Testis (tissue), 2 donors: ENCODE measurements at regions not wholly inside any gene's neighbourhood (a gene's known extent, or its start where the extent isn't known, plus 50 kb on each side); places are given as distances from the start of the nearest gene placed in this dataset.

Source experiments
- DNase-seq: peaks from one replicate; pipeline ENCODE4 v3.0.0-alpha.2; 2019
- H3K27ac ChIP-seq, 2 donors: fragments of 200-600 bp; sonication (generic); one replicate each; pipeline ENCODE4 v1.5.1; 2019
- H3K27me3 ChIP-seq: fragments of 200-600 bp; sonication (generic); one replicate; pipeline ENCODE4 v1.5.1; 2019
- H3K36me3 ChIP-seq: fragments of 200-600 bp; sonication (generic); one replicate; pipeline ENCODE4 v1.5.1; 2017; ENCODE audit warnings: low read depth; ENCODE audit errors: missing control alignments
- H3K4me1 ChIP-seq: fragments of 200-600 bp; sonication (generic); one replicate; pipeline ENCODE4 v1.5.1; 2019
- H3K4me3 ChIP-seq, 2 donors: fragments of 200-600 bp; sonication (generic); one replicate each; pipeline ENCODE4 v1.5.1; 2017 to 2019
- H3K9me3 ChIP-seq: fragments of 200-600 bp; sonication (generic); one replicate; pipeline ENCODE4 v1.5.1; 2017
- POLR2A ChIP-seq: fragments of 450-650 bp; IDR thresholded peaks from one replicate; pipeline ENCODE4 v1.6.1; 2017; ENCODE audit warnings: antibody characterized with exemption, mild to moderate bottlenecking, moderate library complexity
- WGBS, 2 donors: methylation state at CpG; one replicate each; pipeline ENCODE4 v1.1.5; 2018; 5-methylcytosine and 5-hydroxymethylcytosine counted together
- intact Hi-C: fragments of 100-400 bp; cut with DNase I; formaldehyde crosslinking; loops from one replicate; pipeline ENCODE4 v1.15.1; 2023; ENCODE audit warnings: low total_unique reads
- TF ChIP-seq, protein P1 (sequence below), 3 experiments: fragments of 450-650 bp in 2 of 3; fragments of 200-600 bp in 1 of 3; sonication (generic) in 1 of 3; IDR thresholded peaks; one replicate each; pipeline ENCODE4 v1.5.1; 2016 to 2019; ENCODE audit warnings: antibody characterized with exemption in 3 of 3, mild to moderate bottlenecking in 2 of 3, moderate library complexity in 1 of 3

DNA sequence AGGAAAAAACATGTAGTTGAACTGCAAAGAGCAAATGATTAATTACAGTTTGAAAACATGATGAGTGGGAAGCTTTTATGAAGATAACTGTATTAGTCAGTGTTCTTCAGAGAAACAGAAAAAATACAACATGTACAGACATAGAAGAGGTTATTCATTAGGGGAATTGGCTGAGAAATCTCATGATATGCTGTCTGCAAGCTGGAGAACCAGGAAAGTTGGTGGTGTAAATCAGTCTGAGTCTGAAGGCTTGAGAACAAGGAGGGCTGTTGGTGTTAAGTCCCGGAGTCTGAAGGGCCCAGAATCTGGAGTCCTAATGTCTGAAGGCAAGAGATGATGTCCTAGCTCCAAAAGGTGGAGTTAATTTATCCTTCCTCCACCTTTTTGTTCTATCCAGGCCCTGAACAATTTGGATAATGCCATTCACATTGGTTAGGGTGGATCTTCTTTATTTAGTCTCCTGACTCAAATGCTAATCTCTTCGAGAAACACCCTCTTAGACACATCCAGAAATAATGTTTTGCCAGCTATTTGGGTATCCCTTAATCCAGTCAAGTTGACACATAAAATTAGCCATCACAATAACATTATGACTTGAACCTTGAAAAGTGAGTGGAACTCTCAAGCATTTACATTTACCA is 672.9 kb upstream of the PTBP2 start:
- Histone ChIP-seq H3K9me3 (no peaks in the 10 kb centered on the region), H3K27ac (no peak overlapping the region), H3K27me3 (no peaks in the 10 kb centered on the region), H3K4me3 (no peak overlapping the region), H3K36me3 (no peaks in the 10 kb centered on the region), H3K4me1 (no peaks in the 10 kb centered on the region)
- DNase-seq: no peak
- 40 to 46% methylated on average over 2 of the region's 2 CpGs for WGBS, 2 donors
- intact Hi-C loops: no loop called here
- no peak for TF ChIP-seq POLR2A
- TF ChIP-seq, protein P1, sequence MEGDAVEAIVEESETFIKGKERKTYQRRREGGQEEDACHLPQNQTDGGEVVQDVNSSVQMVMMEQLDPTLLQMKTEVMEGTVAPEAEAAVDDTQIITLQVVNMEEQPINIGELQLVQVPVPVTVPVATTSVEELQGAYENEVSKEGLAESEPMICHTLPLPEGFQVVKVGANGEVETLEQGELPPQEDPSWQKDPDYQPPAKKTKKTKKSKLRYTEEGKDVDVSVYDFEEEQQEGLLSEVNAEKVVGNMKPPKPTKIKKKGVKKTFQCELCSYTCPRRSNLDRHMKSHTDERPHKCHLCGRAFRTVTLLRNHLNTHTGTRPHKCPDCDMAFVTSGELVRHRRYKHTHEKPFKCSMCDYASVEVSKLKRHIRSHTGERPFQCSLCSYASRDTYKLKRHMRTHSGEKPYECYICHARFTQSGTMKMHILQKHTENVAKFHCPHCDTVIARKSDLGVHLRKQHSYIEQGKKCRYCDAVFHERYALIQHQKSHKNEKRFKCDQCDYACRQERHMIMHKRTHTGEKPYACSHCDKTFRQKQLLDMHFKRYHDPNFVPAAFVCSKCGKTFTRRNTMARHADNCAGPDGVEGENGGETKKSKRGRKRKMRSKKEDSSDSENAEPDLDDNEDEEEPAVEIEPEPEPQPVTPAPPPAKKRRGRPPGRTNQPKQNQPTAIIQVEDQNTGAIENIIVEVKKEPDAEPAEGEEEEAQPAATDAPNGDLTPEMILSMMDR (IDR thresholded peaks at IDR 0.05): no peak

DNA sequence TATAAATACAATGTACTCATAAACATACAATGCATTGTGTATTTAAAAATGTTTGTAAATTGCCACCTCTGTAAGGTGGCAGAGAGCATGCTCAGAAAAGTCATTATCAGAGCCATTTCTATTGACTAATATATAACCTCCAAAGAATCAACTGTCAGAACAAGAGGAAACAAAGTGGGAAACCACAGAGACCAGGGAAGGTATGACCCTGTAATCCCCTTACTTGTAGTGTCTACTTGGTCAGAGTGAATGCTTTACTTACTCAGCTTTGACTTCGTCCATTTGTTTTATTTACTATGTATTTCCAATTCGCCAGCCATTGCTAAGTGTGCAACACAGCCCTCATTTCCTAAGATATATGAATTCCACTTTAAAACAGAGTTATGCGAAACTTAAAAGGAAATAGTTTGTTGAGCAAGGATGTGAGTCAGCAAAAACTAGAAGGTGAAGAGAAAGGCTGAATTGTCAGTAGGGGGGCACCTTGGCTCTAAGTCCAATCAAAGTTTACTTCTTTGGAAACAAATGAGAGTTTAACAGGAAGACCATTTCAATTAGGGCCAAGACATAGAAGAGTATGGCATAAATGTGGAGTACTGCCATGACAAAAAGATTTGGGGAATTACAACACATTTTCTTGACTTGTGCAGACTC is 671.7 kb upstream of the PTBP2 start:
- no peak for TF ChIP-seq POLR2A
- TF ChIP-seq, protein P1 (IDR thresholded peaks at IDR 0.05): no peak
- intact Hi-C loops: no loop called here

DNA sequence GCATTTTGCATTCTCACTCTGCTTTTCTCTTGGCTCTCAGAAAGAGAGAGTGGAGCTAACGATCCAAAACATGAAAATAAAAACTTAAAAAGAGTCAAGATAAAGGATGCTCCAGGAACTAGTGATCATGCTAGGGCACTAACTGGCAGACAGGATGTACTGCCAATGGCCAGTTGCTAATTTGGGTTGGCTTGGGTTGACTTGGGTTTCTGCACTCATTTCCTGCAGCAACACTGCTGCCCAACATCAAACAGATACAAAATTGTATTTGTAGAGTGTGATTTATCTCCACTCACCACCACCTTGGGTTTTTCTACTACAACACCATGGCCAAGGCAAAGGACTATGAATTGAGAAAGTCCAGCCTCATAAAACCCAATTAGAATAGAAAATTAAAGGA is 662.3 kb upstream of the PTBP2 start:
- TF ChIP-seq POLR2A: no peak
- TF ChIP-seq, protein P1 (IDR thresholded peaks at IDR 0.05): no peak
- H3K27ac ChIP-seq: no peak overlapping the region
- no peaks in the 10 kb centered on the region for H3K36me3 ChIP-seq
- no peak overlapping the region for H3K4me3 ChIP-seq
- H3K9me3 ChIP-seq: no peaks in the 10 kb centered on the region
- WGBS, 2 donors: 61 to 62% methylated on average over 1 of the region's 1 CpG
- intact Hi-C loops: no loop called here
- H3K27me3 ChIP-seq: no peaks in the 10 kb centered on the region
- no peaks in the 10 kb centered on the region for H3K4me1 ChIP-seq
- DNase-seq: no peak

More for the DNA sequence above, 671.7 kb upstream of the PTBP2 start:
- Histone ChIP-seq H3K36me3 (no peaks in the 10 kb centered on the region), H3K4me3 (no peak overlapping the region), H3K27ac (no peak overlapping the region), H3K27me3 (no peaks in the 10 kb centered on the region), H3K9me3 (no peaks in the 10 kb centered on the region), H3K4me1 (no peaks in the 10 kb centered on the region)
- no peak for DNase-seq
- 85 to 91% methylated on average over 3 of the region's 3 CpGs for WGBS, 2 donors

DNA sequence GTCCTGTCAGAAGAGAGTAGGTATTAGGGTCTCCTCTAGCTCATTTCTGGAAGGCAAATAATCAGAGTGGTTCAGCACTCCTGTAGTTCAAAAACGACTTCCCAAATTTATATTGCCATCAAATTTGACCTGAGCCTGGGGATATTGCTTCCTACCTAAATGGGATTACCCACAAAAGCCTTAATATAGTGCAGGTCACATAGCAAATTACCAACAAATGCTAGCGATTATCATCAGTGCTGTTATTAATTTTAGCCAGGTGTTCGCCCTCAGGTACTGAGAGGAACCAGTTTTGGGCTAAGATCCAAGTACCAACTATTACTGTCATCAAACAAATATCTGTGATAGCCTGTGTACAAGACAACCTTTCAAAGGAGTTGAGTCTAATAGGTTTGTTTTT is 661.8 kb upstream of the PTBP2 start:
- 82 to 84% methylated on average over 3 of the region's 3 CpGs for WGBS, 2 donors
- Histone ChIP-seq H3K36me3 (no peaks in the 10 kb centered on the region), H3K9me3 (no peaks in the 10 kb centered on the region), H3K4me1 (no peaks in the 10 kb centered on the region), H3K4me3 (no peak overlapping the region), H3K27ac (no peak overlapping the region), H3K27me3 (no peaks in the 10 kb centered on the region)
- no peak for DNase-seq
- intact Hi-C loops: no loop called here
- TF ChIP-seq POLR2A: no peak
- TF ChIP-seq, protein P1 (IDR thresholded peaks at IDR 0.05): no peak

DNA sequence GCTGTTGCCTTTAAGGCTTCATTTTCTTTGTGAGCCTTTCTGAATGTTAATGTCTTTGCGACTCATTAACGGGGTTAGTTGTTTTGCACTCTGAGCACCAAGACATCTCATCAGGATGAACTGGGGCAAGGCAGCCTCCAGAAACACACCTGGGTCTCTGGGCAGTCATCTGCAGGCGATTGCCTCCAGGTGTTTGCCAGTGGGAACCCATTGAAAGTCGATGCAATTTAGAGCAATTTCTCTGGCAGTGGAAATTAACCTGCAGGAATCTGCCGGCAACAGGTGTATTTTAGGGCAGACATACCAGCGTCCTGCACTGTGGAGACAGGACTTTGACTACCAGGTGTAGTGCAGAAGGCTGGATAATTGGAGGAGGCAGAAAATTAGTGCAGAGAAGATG is 661.0 kb upstream of the PTBP2 start:
- Histone ChIP-seq H3K9me3 (no peaks in the 10 kb centered on the region), H3K4me1 (no peaks in the 10 kb centered on the region), H3K4me3 (no peak overlapping the region), H3K27ac (no peak overlapping the region), H3K27me3 (no peaks in the 10 kb centered on the region), H3K36me3 (no peaks in the 10 kb centered on the region)
- TF ChIP-seq, protein P1 (IDR thresholded peaks at IDR 0.05): no peak
- TF ChIP-seq POLR2A: no peak
- 37 to 58% methylated on average over 6 of the region's 6 CpGs for WGBS, 2 donors
- intact Hi-C loops: no loop called here
- no peak for DNase-seq
